ENCODE measurements at regions not wholly inside any gene's neighbourhood (a gene's known extent, or its start where the extent isn't known, plus 50 kb on each side); places are given as distances from the start of the nearest gene placed in this dataset.

DNA sequence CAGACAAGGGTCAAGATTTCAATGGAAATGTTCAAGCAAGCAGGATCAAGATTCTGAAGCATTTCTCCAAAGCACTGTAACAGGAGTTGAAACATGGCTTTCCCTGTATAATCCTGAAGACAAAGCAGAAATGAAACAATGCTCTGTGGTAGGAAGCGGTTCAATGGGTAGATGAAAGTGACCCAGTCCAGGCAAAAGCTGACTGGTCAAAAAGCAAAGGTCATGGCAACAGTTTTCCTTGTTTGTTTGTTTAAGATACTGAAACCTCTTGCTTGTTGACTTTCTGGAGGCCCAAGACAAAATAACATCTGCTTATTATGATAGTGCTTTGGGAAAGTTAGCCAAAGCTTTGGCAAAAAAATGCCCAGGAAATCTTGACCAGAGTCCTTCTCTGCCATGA, 1343.9 kb upstream of the PCDH9 start:
- Histone ChIP-seq H3K27ac (no peak overlapping the region), H3K9me3 (no peaks in the 10 kb centered on the region), H3K27me3 (no peaks in the 10 kb centered on the region), H3K36me3 (no peaks in the 10 kb centered on the region), H3K4me1 (no peaks in the 10 kb centered on the region), H3K4me3 (no peak overlapping the region)
- WGBS, 2 donors (ENCODE audit: low coverage in 1 of 2): 60 to 80% methylated on average over 1 of the region's 1 CpG
- DNase-seq: no peak
- intact Hi-C loops (cut with DNase I; ENCODE audit: low total_unique reads) (no loop called here), in situ Hi-C loops (cut with MboI; ENCODE audit: low pct_ligation_motif_present in 1 of 4, low pct_unique_long_range_greater_than_20kb in 1 of 4, low sequenced_read_pairs in 3 of 4) (no loop called here)
- TF ChIP-seq, protein P1, sequence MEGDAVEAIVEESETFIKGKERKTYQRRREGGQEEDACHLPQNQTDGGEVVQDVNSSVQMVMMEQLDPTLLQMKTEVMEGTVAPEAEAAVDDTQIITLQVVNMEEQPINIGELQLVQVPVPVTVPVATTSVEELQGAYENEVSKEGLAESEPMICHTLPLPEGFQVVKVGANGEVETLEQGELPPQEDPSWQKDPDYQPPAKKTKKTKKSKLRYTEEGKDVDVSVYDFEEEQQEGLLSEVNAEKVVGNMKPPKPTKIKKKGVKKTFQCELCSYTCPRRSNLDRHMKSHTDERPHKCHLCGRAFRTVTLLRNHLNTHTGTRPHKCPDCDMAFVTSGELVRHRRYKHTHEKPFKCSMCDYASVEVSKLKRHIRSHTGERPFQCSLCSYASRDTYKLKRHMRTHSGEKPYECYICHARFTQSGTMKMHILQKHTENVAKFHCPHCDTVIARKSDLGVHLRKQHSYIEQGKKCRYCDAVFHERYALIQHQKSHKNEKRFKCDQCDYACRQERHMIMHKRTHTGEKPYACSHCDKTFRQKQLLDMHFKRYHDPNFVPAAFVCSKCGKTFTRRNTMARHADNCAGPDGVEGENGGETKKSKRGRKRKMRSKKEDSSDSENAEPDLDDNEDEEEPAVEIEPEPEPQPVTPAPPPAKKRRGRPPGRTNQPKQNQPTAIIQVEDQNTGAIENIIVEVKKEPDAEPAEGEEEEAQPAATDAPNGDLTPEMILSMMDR (IDR thresholded peaks at IDR 0.05): no peak
- TF ChIP-seq POLR2AphosphoS5 (IDR thresholded peaks at IDR 0.05) (no peak), POLR2A (IDR thresholded peaks at IDR 0.05) (no peak), EP300 (IDR thresholded peaks at IDR 0.05; ENCODE audit: low read depth) (no peak)

DNA sequence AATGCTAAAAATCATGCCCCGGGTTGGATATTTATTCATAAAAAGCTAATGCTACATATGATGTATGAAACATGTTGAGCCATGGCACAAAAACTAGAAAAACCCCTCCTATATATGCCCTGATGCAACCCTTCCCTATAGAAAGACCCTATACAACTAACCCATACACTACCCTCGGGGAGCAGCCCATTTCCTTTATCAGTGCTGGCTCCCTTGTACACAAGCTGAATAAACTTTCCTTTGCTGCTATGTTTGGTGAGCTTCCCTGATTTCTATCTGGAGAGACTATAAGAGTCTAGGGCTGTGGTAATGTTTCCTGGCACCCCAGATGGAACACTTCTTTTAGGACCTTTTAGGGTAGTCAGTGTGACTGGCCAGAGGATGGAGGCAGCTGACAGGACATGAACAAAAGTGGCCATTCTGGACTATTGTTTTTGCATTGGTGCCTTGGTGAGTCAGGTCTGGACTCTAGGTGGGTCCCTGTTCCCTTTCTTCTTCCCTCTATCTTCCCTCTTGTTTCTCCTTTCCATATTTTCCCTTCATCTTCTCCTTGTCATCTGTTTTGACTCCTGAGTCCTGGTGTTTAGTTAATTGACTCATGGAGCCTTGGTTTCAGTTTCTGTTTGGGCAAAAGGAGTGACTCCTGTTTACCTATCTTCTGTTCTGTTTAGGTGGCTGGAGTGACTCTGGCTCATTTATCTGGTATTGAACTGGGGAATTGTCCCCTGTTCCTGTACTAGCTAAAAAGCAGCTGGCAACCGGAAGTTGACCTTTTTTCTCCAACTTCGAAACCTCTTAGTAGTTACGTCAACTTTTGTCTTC, 1321.8 kb upstream of the PCDH9 start:
- intact Hi-C loops (cut with DNase I; ENCODE audit: low total_unique reads) (no loop called here), in situ Hi-C loops (cut with MboI; ENCODE audit: low pct_ligation_motif_present in 1 of 4, low pct_unique_long_range_greater_than_20kb in 1 of 4, low sequenced_read_pairs in 3 of 4) (no loop called here)
- H3K36me3 ChIP-seq: no peaks in the 10 kb centered on the region
- no peaks in the 10 kb centered on the region for H3K9me3 ChIP-seq
- H3K4me3 ChIP-seq: no peak overlapping the region
- no peak for DNase-seq
- 72 to 90% methylated on average over 5 of the region's 5 CpGs for WGBS, 2 donors (ENCODE audit: low coverage in 1 of 2)
- no peaks in the 10 kb centered on the region for H3K4me1 ChIP-seq
- no peaks in the 10 kb centered on the region for H3K27me3 ChIP-seq
- no peak for TF ChIP-seq EP300 (IDR thresholded peaks at IDR 0.05; ENCODE audit: low read depth)
- H3K27ac ChIP-seq: no peak overlapping the region

DNA sequence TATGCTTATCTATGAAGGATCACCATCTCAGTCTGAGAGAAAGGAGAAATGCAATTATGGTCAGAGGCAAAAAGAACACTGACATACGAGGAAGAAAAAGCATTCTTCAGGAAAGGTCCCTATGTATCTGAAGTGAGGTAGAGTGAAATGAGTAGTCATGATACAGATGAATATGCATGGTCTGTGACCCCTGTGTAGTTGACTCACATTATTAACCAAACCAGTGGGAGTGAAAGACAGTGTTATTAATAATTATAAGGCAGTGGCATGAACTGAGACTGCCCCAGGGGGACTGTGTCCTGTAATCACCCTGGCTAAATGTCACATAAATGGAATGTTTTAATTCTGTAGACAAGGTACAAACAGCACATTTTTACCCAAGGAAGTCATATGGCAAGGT, 1320.2 kb upstream of the PCDH9 start:
- Histone ChIP-seq H3K27me3 (no peaks in the 10 kb centered on the region), H3K4me3 (no peak overlapping the region), H3K36me3 (no peaks in the 10 kb centered on the region), H3K4me1 (no peaks in the 10 kb centered on the region), H3K9me3 (no peaks in the 10 kb centered on the region), H3K27ac (no peak overlapping the region)
- intact Hi-C loops (cut with DNase I; ENCODE audit: low total_unique reads) (no loop called here), in situ Hi-C loops (cut with MboI; ENCODE audit: low pct_ligation_motif_present in 1 of 4, low pct_unique_long_range_greater_than_20kb in 1 of 4, low sequenced_read_pairs in 3 of 4) (no loop called here)
- WGBS, 2 donors (ENCODE audit: low coverage in 1 of 2): 43 to 63% methylated on average over 1 of the region's 1 CpG
- TF ChIP-seq, protein P1 (IDR thresholded peaks at IDR 0.05): no peak
- TF ChIP-seq POLR2AphosphoS5 (IDR thresholded peaks at IDR 0.05): no peak
- no peak for TF ChIP-seq POLR2A (IDR thresholded peaks at IDR 0.05)
- no peak for TF ChIP-seq EP300 (IDR thresholded peaks at IDR 0.05; ENCODE audit: low read depth)
- no peak for DNase-seq

DNA sequence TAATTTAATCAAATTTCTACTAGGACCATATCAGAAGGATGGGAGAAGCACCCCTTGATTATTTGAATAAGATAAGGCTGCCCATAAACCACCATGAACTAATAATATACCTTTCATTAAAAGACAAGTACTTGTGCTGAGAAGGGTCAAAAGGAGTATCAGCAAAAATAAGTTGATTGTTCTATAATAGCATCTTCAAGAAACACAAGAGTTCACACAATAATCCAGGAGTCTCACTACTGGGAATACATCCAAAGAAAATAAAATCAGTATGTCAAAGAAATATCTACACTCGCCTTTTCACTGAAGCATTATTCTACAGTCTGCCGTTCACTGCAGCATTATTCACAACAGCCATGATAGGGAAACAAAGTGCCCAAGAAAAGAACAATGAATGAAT, 1310.1 kb upstream of the PCDH9 start:
- H3K9me3 ChIP-seq: no peaks in the 10 kb centered on the region
- 55 to 69% methylated on average over 2 of the region's 2 CpGs for WGBS, 2 donors (ENCODE audit: low coverage in 1 of 2)
- intact Hi-C loops (cut with DNase I; ENCODE audit: low total_unique reads): no loop called here

More for the DNA sequence above, 1310.1 kb upstream of the PCDH9 start:
- Histone ChIP-seq H3K4me3 (no peak overlapping the region), H3K27me3 (no peaks in the 10 kb centered on the region), H3K4me1 (no peaks in the 10 kb centered on the region), H3K27ac (no peak overlapping the region), H3K36me3 (no peaks in the 10 kb centered on the region)
- TF ChIP-seq, protein P1 (IDR thresholded peaks at IDR 0.05): no peak
- TF ChIP-seq POLR2A (IDR thresholded peaks at IDR 0.05) (no peak), EP300 (IDR thresholded peaks at IDR 0.05; ENCODE audit: low read depth) (no peak), POLR2AphosphoS5 (IDR thresholded peaks at IDR 0.05) (no peak)
- DNase-seq: no peak
- in situ Hi-C loops (cut with MboI; ENCODE audit: low pct_ligation_motif_present in 1 of 4, low pct_unique_long_range_greater_than_20kb in 1 of 4, low sequenced_read_pairs in 3 of 4): no loop called here

Data from transverse colon (tissue), 4 donors.